Sigmoid colon (tissue), 6 donors: ENCODE measurements at regions not wholly inside any gene's neighbourhood (a gene's known extent, or its start where the extent isn't known, plus 50 kb on each side); places are given as distances from the start of the nearest gene placed in this dataset.

Source experiments
- DNase-seq: peaks from one replicate; pipeline ENCODE4 v3.0.0-alpha.2; 2019
- H3K27ac ChIP-seq, 4 donors: fragments of 200-600 bp; sonication (generic); one replicate each; pipeline ENCODE4 v1.5.1; 2016 to 2019; ENCODE audit warnings: mild to moderate bottlenecking in 1 of 4
- H3K27me3 ChIP-seq, 3 donors: fragments of 200-600 bp; sonication (generic); one replicate each; pipeline ENCODE4 v1.5.1; 2019; ENCODE audit warnings: mild to moderate bottlenecking in 1 of 3
- H3K36me3 ChIP-seq, 4 donors: fragments of 200-600 bp; sonication (generic); one replicate each; pipeline ENCODE4 v1.5.1; 2016 to 2019
- H3K4me1 ChIP-seq, 4 donors: fragments of 200-600 bp; sonication (generic); one replicate each; pipeline ENCODE4 v1.5.1; 2017 to 2019
- H3K4me3 ChIP-seq, 4 donors: fragments of 200-600 bp; sonication (generic); one replicate each; pipeline ENCODE4 v1.5.1; 2017 to 2019; ENCODE audit warnings: mild to moderate bottlenecking in 2 of 4, moderate library complexity in 1 of 4
- H3K9me3 ChIP-seq, 4 donors: fragments of 200-600 bp in 3 of 4; sonication (generic) in 3 of 4; one replicate each; pipeline versions ENCODE4 v1.5.1 to v1.6.1; 2013 to 2019
- CTCF ChIP-seq, 4 experiments: fragments of 450-650 bp in 3 of 4; fragments of 200-600 bp in 1 of 4; IDR thresholded peaks; one replicate each; pipeline ENCODE4 v1.5.1; 2016 to 2019; ENCODE audit warnings: antibody characterized with exemption in 4 of 4, mild to moderate bottlenecking in 3 of 4, moderate library complexity in 2 of 4
- EP300 ChIP-seq, 4 donors: sonication (generic); formaldehyde crosslinking; IDR thresholded peaks; one replicate each; pipeline ENCODE4 v1.6.1; 2017; ENCODE audit warnings: antibody characterized with exemption in 4 of 4
- POLR2A ChIP-seq, 2 donors: fragments of 450-650 bp; IDR thresholded peaks; one replicate each; pipeline ENCODE4 v1.6.1; 2016; ENCODE audit warnings: antibody characterized with exemption in 2 of 2, mild to moderate bottlenecking in 2 of 2, moderate library complexity in 2 of 2
- POLR2AphosphoS5 ChIP-seq, 4 donors: sonication (generic); formaldehyde crosslinking; IDR thresholded peaks; one replicate each; pipeline ENCODE4 v1.6.1; 2017; ENCODE audit warnings: antibody characterized with exemption in 4 of 4
- WGBS, 2 donors: extraction: QIAGEN DNeasy Blood & Tissue Kit; methylation state at CpG; one replicate each; pipeline ENCODE4 v1.1.7; 2013; 5-methylcytosine and 5-hydroxymethylcytosine counted together
- intact Hi-C: fragments of 100-400 bp; cut with DNase I; formaldehyde crosslinking; loops from one replicate; pipeline ENCODE4 v1.15.1; 2023
- donor health status: healthy with polysubstance abuse.
- donor health status: healthy.

DNA sequence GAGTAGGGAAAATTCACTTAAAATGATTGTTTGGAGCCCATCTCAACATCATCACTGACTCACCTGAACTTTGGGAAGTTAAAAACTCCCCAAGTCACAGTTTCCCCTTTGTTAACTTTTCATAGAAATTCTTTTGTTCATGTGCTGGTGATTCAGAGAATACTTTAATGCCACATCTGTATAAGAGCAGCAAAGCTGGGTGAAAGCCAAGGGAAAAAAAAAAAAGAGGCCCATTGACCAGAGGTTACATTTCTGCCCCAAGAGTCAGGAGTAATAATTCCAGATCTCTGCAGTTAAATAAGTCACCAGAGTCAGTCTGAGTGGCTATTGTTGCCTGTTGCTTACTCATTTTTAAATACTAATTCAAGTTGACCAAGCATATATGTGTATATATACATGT, 136.4 kb upstream of the LGR5 start:
- TF ChIP-seq POLR2AphosphoS5 (IDR thresholded peaks at IDR 0.05) = no peak
- TF ChIP-seq POLR2A (IDR thresholded peaks at IDR 0.05) = no peak
- TF ChIP-seq CTCF (IDR thresholded peaks at IDR 0.05) = no peak
- TF ChIP-seq EP300 (IDR thresholded peaks at IDR 0.05) = no peak
- intact Hi-C loops = no loop called here

DNA sequence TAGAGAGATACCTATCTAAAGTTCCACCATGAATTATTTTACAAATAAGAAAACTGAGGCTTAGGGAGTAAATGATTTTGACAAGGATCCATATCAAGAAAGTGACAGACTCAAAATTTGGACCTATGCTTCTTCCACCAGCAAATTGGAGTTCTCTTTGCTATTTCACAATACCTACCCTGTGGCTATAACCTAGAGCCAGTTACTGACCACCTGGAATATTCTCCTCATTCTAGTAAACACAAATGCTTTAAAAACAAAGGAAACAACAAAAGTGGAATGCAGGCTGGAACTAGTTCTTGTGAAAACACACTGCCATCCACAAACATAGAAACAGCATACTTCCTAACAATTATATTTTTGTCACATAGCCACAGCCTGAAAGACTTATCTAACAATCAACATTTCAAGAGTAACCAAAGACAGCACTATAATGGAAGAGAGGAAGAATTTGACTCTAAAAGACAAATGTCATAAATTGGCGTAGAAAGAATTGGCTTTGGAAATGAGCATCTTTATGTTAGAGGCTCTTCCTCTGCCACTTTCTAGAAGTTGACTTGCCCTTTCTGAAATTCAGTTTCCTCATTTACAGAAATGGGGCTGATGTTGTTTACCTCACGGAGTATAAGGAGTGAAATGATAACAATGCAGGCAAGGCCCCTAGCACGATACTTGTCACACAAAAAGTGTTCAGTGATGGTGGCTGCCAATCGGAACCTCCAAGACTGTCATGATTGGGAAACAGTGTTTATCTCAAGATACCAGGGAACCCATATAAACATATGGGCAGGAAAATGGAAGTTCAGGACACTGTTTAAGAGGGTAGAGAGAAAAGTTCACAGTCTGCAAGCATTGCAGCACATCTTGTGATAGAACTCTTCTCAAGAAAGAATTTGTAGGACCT, 138.6 kb upstream of the LGR5 start:
- intact Hi-C loops = no loop called here
- DNase-seq = no peak
- 90 to 97% methylated on average over 4 of the region's 4 CpGs for WGBS, 2 donors
- H3K4me1 ChIP-seq = no peaks in the 10 kb centered on the region
- no peaks in the 10 kb centered on the region for H3K36me3 ChIP-seq
- no peak overlapping the region for H3K27ac ChIP-seq
- H3K9me3 ChIP-seq = no peaks in the 10 kb centered on the region
- no peaks in the 10 kb centered on the region for H3K27me3 ChIP-seq
- TF ChIP-seq CTCF (IDR thresholded peaks at IDR 0.05) (no peak), POLR2A (IDR thresholded peaks at IDR 0.05) (no peak), EP300 (IDR thresholded peaks at IDR 0.05) (no peak), POLR2AphosphoS5 (IDR thresholded peaks at IDR 0.05) (no peak)
- no peak overlapping the region for H3K4me3 ChIP-seq

More for the DNA sequence above, 136.4 kb upstream of the LGR5 start:
- Histone ChIP-seq H3K36me3 (no peaks in the 10 kb centered on the region), H3K27ac (no peak overlapping the region), H3K4me1 (no peaks in the 10 kb centered on the region), H3K9me3 (no peaks in the 10 kb centered on the region), H3K27me3 (no peaks in the 10 kb centered on the region), H3K4me3 (no peak overlapping the region)
- no peak for DNase-seq

DNA sequence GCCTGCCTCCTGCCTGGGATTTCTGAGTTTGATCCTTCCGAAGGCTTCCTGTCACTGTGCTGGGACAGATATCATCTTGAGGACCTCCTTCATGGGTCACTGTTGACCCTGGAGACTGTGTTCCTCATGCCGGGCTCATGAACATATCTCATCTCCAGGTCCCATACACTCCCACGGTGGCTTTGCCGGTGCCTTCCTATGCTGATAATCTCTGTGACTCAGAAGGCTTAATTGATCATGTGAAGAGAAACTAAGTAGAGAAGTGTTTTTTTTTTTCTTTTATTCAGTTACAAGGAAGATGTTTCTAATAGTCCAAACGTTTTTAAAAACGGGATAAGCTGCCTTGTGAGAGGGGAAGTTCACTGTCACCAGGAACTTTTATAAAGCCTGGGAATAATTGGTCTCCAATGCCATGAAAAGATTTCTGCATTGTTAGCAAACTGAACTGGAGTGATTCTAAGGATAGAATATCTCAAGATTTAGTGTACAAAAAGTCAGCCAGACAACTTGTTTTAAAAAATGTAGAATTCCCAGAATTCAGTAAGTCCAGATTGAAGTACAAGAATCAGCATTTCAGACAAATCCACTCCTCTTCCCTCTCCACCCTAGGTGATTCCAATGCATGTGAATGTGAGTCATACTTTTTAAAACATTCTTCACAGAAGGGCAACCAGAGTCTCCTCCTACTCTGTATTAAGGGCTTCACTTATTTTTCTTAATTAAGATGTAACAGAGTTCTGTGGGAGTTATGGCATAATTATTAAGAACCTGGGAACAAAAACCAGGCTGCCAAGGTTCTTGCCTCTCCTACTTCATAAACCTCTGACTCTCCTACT, 139.8 kb upstream of the LGR5 start:
- intact Hi-C loops = no loop called here
- Histone ChIP-seq H3K27me3 (no peaks in the 10 kb centered on the region), H3K4me1 (no peaks in the 10 kb centered on the region)

DNA sequence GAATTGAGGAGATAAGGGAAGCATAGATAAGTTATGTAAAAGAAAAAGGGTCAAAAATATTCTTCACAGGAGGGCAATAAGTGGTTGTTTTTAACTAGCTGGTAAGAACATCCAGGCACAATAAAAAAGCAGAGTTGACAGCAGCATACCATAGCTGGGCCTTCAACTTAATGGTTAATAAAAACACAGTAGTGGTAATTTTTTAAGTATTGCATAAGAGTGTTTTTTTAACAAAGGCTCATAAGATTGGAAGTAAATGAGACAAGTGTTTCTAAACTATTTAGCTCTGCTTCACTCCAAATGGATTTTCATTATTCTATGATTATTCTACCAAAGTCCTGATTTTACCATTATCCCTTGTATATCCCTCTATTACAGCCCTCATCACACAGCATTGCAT, 140.1 kb upstream of the TSPAN8 start:
- no peaks in the 10 kb centered on the region for H3K27me3 ChIP-seq
- intact Hi-C loops = no loop called here
- no peaks in the 10 kb centered on the region for H3K36me3 ChIP-seq
- H3K4me1 ChIP-seq = no peaks in the 10 kb centered on the region
- no peak for DNase-seq
- no peaks in the 10 kb centered on the region for H3K9me3 ChIP-seq
- TF ChIP-seq CTCF (IDR thresholded peaks at IDR 0.05) = no peak
- no peak for TF ChIP-seq POLR2A (IDR thresholded peaks at IDR 0.05)
- no peak for TF ChIP-seq POLR2AphosphoS5 (IDR thresholded peaks at IDR 0.05)
- TF ChIP-seq EP300 (IDR thresholded peaks at IDR 0.05) = no peak
- H3K27ac ChIP-seq = no peak overlapping the region
- no peak overlapping the region for H3K4me3 ChIP-seq

More for the DNA sequence above, 139.8 kb upstream of the LGR5 start:
- H3K36me3 ChIP-seq = no peaks in the 10 kb centered on the region
- no peak for DNase-seq
- H3K9me3 ChIP-seq = no peaks in the 10 kb centered on the region
- H3K27ac ChIP-seq = no peak overlapping the region
- TF ChIP-seq EP300 (IDR thresholded peaks at IDR 0.05) (no peak), POLR2AphosphoS5 (IDR thresholded peaks at IDR 0.05) (no peak), POLR2A (IDR thresholded peaks at IDR 0.05) (no peak), CTCF (IDR thresholded peaks at IDR 0.05) (no peak)
- H3K4me3 ChIP-seq = no peak overlapping the region
- WGBS, 2 donors = 87 to 89% methylated on average over 6 of the region's 6 CpGs
